GM12878 (cell line): ENCODE measurements at regions not wholly inside any gene's neighbourhood (a gene's known extent, or its start where the extent isn't known, plus 50 kb on each side); places are given as distances from the start of the nearest gene placed in this dataset.

Experiments used
- BACH1 ChIP-seq: fragments of 450-650 bp; IDR thresholded peaks from 2 replicates; pipeline ENCODE4 v1.6.1; 2017; ENCODE audit warnings: mild to moderate bottlenecking, borderline replicate concordance
- CHD2 ChIP-seq: IDR thresholded peaks from 2 replicates; pipeline ENCODE4 v1.6.1; 2011; ENCODE audit warnings: low read depth, low read length, improper control_type of control experiment, borderline replicate concordance
- CTCF ChIP-seq, 3 experiments: IDR thresholded peaks in 2 of 3; conservative IDR thresholded peaks in 1 of 3; 2 replicates each; pipeline ENCODE4 v1.5.1; 2011; ENCODE audit warnings: low read depth in 3 of 3, low read length in 3 of 3, mild to moderate bottlenecking in 3 of 3, control low read depth in 2 of 3, moderate library complexity in 2 of 3, inconsistent platforms in 1 of 3, mixed read lengths in 1 of 3; ENCODE audit not compliant: control insufficient read depth in 2 of 3, insufficient read depth in 1 of 3; ENCODE audit errors: extremely low read depth in 1 of 3
- E2F4 ChIP-seq: IDR thresholded peaks from 2 replicates; pipeline ENCODE4 v1.6.1; 2012; ENCODE audit warnings: low read depth, low read length, improper control_type of control experiment
- ETV6 ChIP-seq, 2 experiments: fragments of 450-650 bp in 1 of 2; IDR thresholded peaks in 1 of 2; conservative IDR thresholded peaks in 1 of 2; 2 replicates each; pipeline ENCODE4 v1.6.1; 2014; ENCODE audit warnings: antibody characterized with exemption in 1 of 2, borderline replicate concordance in 1 of 2, low read depth in 1 of 2, mild to moderate bottlenecking in 1 of 2, moderate library complexity in 1 of 2
- EZH2 ChIP-seq: IDR thresholded peaks from 2 replicates; pipeline ENCODE4 v1.6.1; 2012; ENCODE audit warnings: low read depth, mild to moderate bottlenecking, control low read depth, inconsistent platforms, low read length, borderline replicate concordance; ENCODE audit not compliant: control insufficient read depth
- FOXK2 ChIP-seq: fragments of 450-650 bp; IDR thresholded peaks from 2 replicates; pipeline ENCODE4 v1.6.1; 2017; ENCODE audit warnings: mild to moderate bottlenecking, moderate library complexity
- GABPA ChIP-seq: IDR thresholded peaks from 2 replicates; pipeline ENCODE4 v1.6.1; 2014; ENCODE audit warnings: antibody characterized with exemption, low read depth, mild to moderate bottlenecking, inconsistent platforms
- MYC ChIP-seq: IDR thresholded peaks from 2 replicates; pipeline ENCODE4 v1.6.1; 2011; ENCODE audit warnings: mild to moderate bottlenecking, low read length, moderate library complexity, inconsistent platforms; ENCODE audit not compliant: insufficient read depth, insufficient replicate concordance, insufficient read length, severe bottlenecking
- POLR2A ChIP-seq: IDR thresholded peaks from 2 replicates; pipeline ENCODE4 v1.6.1; 2011; ENCODE audit warnings: low read depth, mild to moderate bottlenecking, low read length
- SIN3A ChIP-seq: IDR thresholded peaks from 2 replicates; pipeline ENCODE4 v1.6.1; 2012; ENCODE audit warnings: low read depth, low read length, improper control_type of control experiment
- SREBF1 ChIP-seq: IDR thresholded peaks from 2 replicates; pipeline ENCODE4 v1.6.1; 2012; ENCODE audit warnings: mild to moderate bottlenecking, low read length
- TCF12 ChIP-seq: IDR thresholded peaks from 2 replicates; pipeline ENCODE4 v1.6.1; 2011; ENCODE audit warnings: low read depth, mild to moderate bottlenecking, low read length
- TCF7 ChIP-seq: IDR thresholded peaks from 2 replicates; pipeline ENCODE4 v1.6.1; 2014; ENCODE audit warnings: antibody characterized with exemption, borderline replicate concordance

GRCh38 chr16:5607169-5607568 lies 509.6 kb upstream of the EEF2KMT start:
- TF ChIP-seq TCF12 (no peak), POLR2A (no peak), EZH2 (no peak), SREBF1 (no peak), CTCF (IDR thresholded peaks at IDR 0.05 in 2 of 3, conservative IDR thresholded peaks at IDR 0.05 in 1 of 3; ENCODE audit: control insufficient read depth in 2 of 3, extremely low read depth in 1 of 3, insufficient read depth in 1 of 3, low read depth in 3 of 3, low read length in 3 of 3) (no peak), CHD2 (no peak), MYC (no peak), E2F4 (no peak), SIN3A (no peak), BACH1 (no peak), GABPA (no peak), ETV6 (conservative IDR thresholded peaks at IDR 0.05 in 1 of 2, IDR thresholded peaks at IDR 0.05 in 1 of 2; ENCODE audit: borderline replicate concordance in 1 of 2, low read depth in 1 of 2) (no peak), FOXK2 (no peak), TCF7 (no peak)
